ENCODE measurements at regions not wholly inside any gene's neighbourhood (a gene's known extent, or its start where the extent isn't known, plus 50 kb on each side); places are given as distances from the start of the nearest gene placed in this dataset.

DNA sequence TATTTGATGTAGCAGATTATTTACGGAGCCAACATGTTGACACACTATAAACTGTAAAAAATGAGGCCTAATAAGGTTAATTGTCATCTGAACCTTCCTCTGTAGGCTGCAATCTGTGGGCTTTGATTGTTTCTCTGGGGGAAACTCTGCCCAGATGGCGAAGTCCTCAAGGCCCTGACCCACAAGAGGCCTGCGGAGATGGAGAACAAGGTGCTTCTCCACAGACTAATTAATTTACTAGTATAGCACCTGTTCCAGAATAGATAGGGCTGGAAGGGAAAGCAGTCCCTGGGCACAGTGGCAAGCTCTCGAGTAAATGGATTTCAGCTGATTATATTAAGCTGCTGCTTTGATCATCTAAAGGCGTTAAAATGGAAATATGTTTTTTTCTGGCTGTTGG lies 338.8 kb upstream of the DNAJC19 start:
- TF ChIP-seq, protein P1, sequence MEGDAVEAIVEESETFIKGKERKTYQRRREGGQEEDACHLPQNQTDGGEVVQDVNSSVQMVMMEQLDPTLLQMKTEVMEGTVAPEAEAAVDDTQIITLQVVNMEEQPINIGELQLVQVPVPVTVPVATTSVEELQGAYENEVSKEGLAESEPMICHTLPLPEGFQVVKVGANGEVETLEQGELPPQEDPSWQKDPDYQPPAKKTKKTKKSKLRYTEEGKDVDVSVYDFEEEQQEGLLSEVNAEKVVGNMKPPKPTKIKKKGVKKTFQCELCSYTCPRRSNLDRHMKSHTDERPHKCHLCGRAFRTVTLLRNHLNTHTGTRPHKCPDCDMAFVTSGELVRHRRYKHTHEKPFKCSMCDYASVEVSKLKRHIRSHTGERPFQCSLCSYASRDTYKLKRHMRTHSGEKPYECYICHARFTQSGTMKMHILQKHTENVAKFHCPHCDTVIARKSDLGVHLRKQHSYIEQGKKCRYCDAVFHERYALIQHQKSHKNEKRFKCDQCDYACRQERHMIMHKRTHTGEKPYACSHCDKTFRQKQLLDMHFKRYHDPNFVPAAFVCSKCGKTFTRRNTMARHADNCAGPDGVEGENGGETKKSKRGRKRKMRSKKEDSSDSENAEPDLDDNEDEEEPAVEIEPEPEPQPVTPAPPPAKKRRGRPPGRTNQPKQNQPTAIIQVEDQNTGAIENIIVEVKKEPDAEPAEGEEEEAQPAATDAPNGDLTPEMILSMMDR (IDR thresholded peaks at IDR 0.05): no peak
- no peak for TF ChIP-seq POLR2A (IDR thresholded peaks at IDR 0.05)

Measured in heart left ventricle (tissue), 13 donors.